EH (cell line): ENCODE measurements at regions not wholly inside any gene's neighbourhood (a gene's known extent, or its start where the extent isn't known, plus 50 kb on each side); places are given as distances from the start of the nearest gene placed in this dataset.

Experiments used
- DNase-seq: peaks from one replicate; pipeline ENCODE4 v3.0.0-alpha.2; 2015; ENCODE audit warnings: low read depth

DNA sequence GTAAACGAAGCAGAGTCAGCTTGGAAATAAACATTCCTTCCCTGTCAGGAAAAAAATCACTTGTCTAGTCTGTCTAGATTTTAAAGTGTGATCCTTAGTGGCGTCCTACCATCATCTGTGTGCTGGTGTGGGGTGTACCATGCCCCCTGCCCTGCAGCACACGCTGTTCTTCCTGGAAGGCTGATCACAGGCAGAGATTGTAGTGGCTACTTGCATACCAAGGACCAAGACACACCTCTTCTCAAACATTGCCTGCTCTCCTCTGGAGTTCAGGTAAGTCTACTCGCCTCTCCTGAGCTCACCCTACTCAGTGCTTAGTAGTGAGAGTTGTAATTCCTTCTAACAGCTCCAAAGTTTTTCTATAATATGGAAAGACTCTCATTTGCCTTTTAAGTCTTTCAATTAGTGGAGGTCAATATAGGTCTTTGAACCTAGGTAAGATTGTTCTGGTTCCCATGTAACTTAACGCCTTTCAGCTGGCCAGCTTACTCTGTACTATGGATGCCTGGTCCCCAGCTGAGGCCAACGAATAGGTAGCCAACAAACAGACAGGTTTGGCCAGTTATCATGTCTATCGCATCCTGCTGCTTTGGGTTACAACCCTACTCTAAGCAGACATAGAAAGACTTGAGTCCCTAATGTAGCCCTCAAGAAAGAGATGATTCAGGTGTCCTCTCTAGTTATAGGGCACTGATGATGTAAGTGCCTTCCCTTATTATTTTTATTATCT, 55.4 kb downstream of the XCL1 start:
- no peak for DNase-seq

DNA sequence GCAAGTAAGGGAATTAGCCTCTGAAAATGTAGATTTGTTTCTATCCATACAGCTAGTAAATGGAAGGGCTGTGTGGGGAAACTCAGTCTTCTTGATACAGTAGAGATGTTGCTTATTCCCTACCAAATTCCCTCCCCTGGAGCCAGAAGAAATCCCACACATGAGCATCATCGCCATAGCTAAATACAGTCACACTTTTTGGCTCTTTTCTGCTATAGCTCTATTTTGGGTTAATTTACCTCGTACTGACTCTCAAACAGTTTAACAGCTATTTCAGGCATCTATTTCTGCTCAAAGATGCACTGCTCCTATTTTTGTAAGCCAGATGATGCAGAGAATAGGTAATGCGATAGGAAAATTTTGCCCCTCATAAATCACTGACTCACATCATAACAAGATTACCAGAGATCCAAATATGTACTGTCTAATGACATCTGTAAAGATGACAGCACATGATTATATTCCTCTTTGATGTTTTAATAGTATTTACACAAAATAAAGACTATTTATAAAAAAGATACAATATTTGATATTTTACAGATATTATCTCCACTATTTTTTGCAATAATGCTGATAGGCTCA, 58.6 kb downstream of the XCL1 start:
- no peak for DNase-seq

DNA sequence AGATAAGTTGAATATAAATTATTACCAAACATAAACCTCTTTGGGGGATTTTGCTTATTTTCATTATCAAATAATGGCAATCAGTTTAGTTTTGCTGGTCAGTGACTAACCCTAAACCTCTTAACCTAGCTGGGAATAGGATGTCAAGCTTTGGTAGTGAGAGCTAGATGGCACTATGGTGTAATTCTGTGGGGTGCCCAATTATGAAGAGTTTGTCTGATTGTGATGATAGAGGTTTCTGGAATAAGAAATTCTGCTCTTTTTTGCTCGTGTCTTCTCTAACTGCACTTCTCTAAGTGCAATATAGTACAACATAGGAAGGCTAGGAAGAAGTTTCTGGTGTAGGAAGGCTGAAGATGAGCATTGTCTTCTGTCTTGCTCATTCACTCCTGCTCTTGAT, 59.8 kb downstream of the XCL1 start:
- DNase-seq: no peak

DNA sequence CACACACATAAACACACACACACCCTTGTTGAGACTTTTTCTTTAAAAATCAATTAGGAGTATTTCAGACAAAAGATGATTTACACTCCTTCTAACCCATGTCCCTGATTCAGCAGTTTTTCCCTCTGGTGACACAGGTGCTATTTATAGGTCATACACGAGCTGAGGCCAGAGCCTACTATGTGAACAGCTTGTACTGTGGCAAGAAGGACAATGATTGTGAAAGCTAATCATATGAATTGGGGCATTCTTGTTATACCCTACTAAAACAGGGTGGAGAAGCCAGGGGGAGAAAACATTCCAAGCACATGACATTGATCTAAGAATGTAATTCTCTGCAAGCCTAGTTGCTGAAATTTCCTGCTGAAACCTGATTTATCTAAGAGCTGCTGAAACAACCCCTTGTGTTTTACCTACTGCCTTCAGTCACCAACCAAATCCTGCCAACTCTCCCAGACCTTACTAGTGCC, 60.3 kb downstream of the XCL1 start:
- peak; percentile 25 for DNase-seq

DNA sequence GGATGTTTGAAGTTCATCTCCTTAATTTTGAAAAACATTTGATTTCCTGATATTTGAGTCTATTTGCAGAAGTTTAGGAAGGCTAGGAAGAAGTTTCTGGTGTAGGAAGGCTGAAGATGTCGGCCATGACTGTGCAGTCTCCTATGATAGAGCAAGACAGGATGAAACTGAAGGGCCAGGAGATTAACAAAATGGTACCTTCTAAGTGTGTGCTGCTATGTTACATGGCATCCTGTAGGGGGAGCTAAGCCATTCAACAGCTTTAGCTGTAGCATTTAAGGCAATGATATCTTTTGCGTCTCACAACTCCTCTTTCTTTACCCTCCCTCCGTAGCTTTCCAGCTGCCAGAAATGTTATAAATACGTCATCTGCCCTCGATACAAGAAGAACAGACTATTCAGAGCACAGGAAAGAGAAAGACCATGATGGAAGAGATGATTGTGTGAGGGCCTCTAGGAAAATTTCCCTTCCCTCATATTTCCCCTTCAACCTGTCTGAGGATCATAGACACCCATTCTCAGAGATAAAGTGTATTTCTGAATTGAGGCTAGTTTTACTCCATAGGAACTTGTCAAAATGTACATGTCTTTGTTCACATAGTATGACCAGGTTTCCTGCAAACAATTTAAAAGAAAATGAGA, 61.1 kb downstream of the XCL1 start:
- DNase-seq: peak; percentile 37

DNA sequence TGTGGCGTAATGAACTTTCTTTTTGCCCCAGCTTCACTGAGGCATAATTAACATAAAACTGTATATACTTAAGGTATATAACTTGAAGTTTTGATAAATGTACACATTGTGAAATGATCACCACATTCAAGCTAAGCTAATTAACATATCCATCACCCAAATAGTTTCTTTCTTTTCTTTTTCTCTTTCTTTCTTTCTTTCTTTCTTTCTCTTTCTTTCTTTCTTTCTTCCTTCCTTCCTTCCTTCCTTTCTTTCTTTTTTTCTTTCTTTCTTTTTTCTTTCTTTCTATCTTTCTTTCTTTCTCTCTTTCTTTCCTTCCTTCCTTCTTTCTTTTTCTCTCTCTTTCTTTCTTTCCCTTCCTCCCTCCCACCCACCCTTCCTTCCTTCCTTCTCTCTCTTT, 62.5 kb downstream of the XCL1 start:
- DNase-seq: no peak

DNA sequence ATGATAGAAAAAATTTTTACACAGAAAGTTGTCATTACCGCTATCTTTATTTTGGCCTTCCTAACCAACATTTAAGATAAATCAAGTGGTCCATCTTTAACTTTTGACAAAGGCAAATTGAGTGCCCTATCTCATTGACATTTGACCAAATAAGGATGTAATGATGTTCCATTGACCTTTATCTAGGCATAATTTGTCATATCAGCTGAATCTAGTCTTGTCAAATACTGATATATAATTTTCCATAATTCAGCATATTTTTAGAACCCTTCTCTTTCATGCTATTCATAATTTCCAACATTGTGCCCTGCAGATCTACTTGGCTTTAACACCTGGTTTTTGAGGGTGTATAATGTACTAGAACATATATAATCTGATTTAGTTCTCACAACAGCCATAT, 63.8 kb downstream of the XCL1 start:
- DNase-seq: no peak

DNA sequence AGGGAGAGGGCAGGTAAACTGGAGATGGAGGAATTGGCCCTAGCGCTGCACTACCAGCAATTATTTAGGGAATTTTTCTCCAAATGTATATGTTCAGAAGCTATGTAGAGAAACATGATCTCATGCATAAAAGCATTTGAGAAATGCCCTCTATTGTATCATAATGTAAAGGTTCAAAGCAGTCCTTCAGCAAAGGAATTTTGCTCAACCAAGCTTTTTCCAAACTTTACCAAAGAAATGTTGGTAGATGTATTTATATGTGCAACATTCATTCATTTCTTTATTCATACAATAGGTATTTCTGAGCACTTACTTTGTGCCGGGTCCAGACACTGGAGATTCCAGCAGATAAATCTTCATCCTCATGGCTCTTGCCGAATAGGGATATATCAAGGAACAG, 64.4 kb downstream of the XCL1 start:
- no peak for DNase-seq

DNA sequence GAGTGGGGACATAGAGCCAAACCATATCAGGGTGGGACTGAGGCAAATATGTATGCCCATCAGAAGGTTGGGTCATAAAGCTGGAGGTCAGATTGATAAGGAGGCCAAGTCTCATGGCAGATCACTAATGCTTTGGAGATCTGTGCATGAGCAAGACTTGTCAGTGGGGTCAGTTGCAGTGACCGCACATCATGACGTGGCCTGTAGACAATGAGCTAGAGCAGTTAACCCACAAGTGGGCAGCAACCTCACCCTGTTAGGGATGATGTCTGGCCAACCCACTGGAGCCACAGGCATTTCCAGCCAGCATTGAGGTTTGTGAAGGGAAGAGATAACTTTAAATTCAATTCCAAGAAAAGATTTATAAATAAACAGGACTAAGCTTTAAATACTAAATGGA, 66.7 kb downstream of the XCL1 start:
- peak; percentile 6 for DNase-seq
